Neural progenitor cell (in vitro differentiated cells): ENCODE measurements at regions not wholly inside any gene's neighbourhood (a gene's known extent, or its start where the extent isn't known, plus 50 kb on each side); places are given as distances from the start of the nearest gene placed in this dataset.

Experiments
- EZH2 ChIP-seq: fragments of 200-600 bp; sonication (generic); IDR thresholded peaks from 2 replicates; pipeline ENCODE4 v1.6.1; 2017; ENCODE audit warnings: antibody characterized with exemption, mild to moderate bottlenecking, moderate library complexity
- TF ChIP-seq, protein P1 (sequence below): fragments of 200-600 bp; sonication (generic); IDR thresholded peaks from 2 replicates; pipeline ENCODE4 v1.5.1; 2017; ENCODE audit warnings: antibody characterized with exemption, mild to moderate bottlenecking

DNA sequence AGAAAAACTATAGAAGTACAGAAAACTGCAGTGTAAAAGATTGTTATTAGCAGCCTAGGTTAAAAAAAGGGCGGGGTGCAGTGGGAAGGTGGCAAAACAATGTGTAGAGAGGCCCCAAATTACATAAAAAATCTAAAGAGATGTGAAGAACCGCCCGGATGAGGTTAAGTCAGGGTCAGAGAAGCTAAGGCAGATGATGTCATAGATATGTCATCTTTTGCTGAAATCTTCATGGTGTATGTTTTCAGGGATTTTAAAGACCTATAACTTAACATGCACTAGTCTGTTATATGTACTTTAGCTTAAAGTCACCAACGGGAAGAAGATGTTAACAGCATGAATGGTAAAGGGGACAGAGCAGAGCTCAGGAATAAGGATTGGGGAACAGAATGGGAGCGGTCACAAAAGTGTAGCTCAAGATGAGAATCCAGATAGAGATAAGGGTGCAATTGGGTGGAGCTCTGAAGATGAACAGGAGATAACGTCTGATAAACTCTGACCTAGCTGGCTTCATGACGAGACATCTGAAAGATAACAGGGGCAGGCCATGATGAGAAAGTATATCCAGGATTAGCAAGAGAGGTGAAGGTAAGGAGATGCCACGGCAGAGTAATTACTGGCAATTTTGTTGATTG is 83.4 kb downstream of the TFAP2A start:
- TF ChIP-seq, protein P1, sequence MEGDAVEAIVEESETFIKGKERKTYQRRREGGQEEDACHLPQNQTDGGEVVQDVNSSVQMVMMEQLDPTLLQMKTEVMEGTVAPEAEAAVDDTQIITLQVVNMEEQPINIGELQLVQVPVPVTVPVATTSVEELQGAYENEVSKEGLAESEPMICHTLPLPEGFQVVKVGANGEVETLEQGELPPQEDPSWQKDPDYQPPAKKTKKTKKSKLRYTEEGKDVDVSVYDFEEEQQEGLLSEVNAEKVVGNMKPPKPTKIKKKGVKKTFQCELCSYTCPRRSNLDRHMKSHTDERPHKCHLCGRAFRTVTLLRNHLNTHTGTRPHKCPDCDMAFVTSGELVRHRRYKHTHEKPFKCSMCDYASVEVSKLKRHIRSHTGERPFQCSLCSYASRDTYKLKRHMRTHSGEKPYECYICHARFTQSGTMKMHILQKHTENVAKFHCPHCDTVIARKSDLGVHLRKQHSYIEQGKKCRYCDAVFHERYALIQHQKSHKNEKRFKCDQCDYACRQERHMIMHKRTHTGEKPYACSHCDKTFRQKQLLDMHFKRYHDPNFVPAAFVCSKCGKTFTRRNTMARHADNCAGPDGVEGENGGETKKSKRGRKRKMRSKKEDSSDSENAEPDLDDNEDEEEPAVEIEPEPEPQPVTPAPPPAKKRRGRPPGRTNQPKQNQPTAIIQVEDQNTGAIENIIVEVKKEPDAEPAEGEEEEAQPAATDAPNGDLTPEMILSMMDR: no peak
- TF ChIP-seq EZH2: no peak
